Stomach (tissue), 4 donors: ENCODE measurements at regions not wholly inside any gene's neighbourhood (a gene's known extent, or its start where the extent isn't known, plus 50 kb on each side); places are given as distances from the start of the nearest gene placed in this dataset.

Source experiments
- POLR2A ChIP-seq, 4 donors: fragments of 450-650 bp; IDR thresholded peaks; one replicate each; pipeline ENCODE4 v1.6.1; 2016; ENCODE audit warnings: antibody characterized with exemption in 4 of 4, control low read depth in 2 of 4, mild to moderate bottlenecking in 1 of 4, moderate library complexity in 1 of 4
- TF ChIP-seq, protein P1 (sequence below), 7 experiments: fragments of 450-650 bp in 4 of 7; fragments of 200-600 bp in 3 of 7; sonication (generic) in 3 of 7; IDR thresholded peaks; one replicate each; pipeline ENCODE4 v1.5.1; 2016 to 2019; ENCODE audit warnings: antibody characterized with exemption in 7 of 7, control low read depth in 2 of 7, mild to moderate bottlenecking in 1 of 7

DNA sequence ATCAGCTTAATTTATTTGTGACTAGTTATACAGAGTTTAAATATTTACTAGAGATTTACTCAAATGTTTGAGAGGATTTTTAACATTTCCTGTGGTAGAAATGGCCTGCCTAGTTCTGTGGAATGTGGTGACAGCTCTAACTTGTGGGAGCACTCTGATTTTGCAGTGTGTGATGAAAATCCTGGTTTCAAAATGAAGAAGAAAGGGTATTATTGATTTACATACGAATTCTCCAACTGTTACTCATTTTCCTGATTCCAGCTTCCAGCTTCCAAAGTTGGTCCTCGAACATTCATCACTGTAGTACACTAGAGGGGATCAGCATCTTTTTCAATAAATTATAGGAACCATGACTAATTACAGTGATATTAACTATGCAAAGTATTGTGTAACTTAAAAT is 462.7 kb upstream of the PKN2 start:
- TF ChIP-seq, protein P1, sequence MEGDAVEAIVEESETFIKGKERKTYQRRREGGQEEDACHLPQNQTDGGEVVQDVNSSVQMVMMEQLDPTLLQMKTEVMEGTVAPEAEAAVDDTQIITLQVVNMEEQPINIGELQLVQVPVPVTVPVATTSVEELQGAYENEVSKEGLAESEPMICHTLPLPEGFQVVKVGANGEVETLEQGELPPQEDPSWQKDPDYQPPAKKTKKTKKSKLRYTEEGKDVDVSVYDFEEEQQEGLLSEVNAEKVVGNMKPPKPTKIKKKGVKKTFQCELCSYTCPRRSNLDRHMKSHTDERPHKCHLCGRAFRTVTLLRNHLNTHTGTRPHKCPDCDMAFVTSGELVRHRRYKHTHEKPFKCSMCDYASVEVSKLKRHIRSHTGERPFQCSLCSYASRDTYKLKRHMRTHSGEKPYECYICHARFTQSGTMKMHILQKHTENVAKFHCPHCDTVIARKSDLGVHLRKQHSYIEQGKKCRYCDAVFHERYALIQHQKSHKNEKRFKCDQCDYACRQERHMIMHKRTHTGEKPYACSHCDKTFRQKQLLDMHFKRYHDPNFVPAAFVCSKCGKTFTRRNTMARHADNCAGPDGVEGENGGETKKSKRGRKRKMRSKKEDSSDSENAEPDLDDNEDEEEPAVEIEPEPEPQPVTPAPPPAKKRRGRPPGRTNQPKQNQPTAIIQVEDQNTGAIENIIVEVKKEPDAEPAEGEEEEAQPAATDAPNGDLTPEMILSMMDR (IDR thresholded peaks at IDR 0.05): no peak
- TF ChIP-seq POLR2A (IDR thresholded peaks at IDR 0.05): no peak
